Osteoblast (primary cell): ENCODE measurements at regions not wholly inside any gene's neighbourhood (a gene's known extent, or its start where the extent isn't known, plus 50 kb on each side); places are given as distances from the start of the nearest gene placed in this dataset.

Experiments used
- DNase-seq: peaks from one replicate; pipeline ENCODE4 v3.0.0; 2011; ENCODE audit warnings: low spot score, mixed read lengths; ENCODE audit not compliant: insufficient read length; ENCODE audit errors: missing footprints
- H2AFZ ChIP-seq: 2 replicates; pipeline ENCODE4 v1.6.0; 2011; ENCODE audit warnings: mild to moderate bottlenecking, low read length
- H3K27ac ChIP-seq: 2 replicates; pipeline ENCODE4 v1.5.1; 2011; ENCODE audit warnings: mild to moderate bottlenecking, low read depth, low read length, moderate library complexity
- H3K27me3 ChIP-seq: 2 replicates; pipeline ENCODE4 v1.6.0; 2012; ENCODE audit warnings: mild to moderate bottlenecking, control low read depth, inconsistent platforms, low read length, moderate library complexity; ENCODE audit not compliant: insufficient read depth
- H3K36me3 ChIP-seq: 2 replicates; pipeline ENCODE4 v1.5.1; 2011; ENCODE audit warnings: mild to moderate bottlenecking, low read length, control low read depth, moderate library complexity; ENCODE audit not compliant: insufficient read depth
- H3K4me1 ChIP-seq: 2 replicates; pipeline ENCODE4 v1.5.1; 2011; ENCODE audit warnings: mild to moderate bottlenecking, low read length, control low read depth, moderate library complexity; ENCODE audit not compliant: insufficient read depth
- H3K4me2 ChIP-seq: 2 replicates; pipeline ENCODE4 v1.6.0; 2011; ENCODE audit warnings: mild to moderate bottlenecking, low read length; ENCODE audit not compliant: insufficient read depth
- H3K4me3 ChIP-seq: fragments of 200-600 bp; sonication (generic); 3 replicates; pipeline ENCODE4 v1.5.1; 2012; ENCODE audit warnings: mild to moderate bottlenecking, low read length, inconsistent platforms; ENCODE audit not compliant: insufficient read depth
- H3K79me2 ChIP-seq: 2 replicates; pipeline ENCODE4 v1.6.0; 2012; ENCODE audit warnings: mild to moderate bottlenecking, low read length, control low read depth, inconsistent platforms; ENCODE audit not compliant: insufficient read depth
- H3K9me3 ChIP-seq: 2 replicates; pipeline ENCODE4 v1.5.1; 2011; ENCODE audit warnings: low read depth, low read length, control low read depth
- H4K20me1 ChIP-seq: 2 replicates; pipeline ENCODE4 v1.6.0; 2012; ENCODE audit warnings: mild to moderate bottlenecking, low read length, control low read depth; ENCODE audit not compliant: insufficient read depth
- CTCF ChIP-seq: IDR thresholded peaks from 2 replicates; pipeline ENCODE4 v1.5.1; 2011; ENCODE audit warnings: mild to moderate bottlenecking, low read depth, low read length, moderate library complexity; ENCODE audit errors: extremely low read depth

GRCh38 chr12:78321696-78322095 is 491.0 kb downstream of the NAV3 start:
- Histone ChIP-seq H3K4me1 (no peaks in the 10 kb centered on the region), H3K79me2 (no peaks in the 10 kb centered on the region), H3K36me3 (no peaks in the 10 kb centered on the region), H3K9me3 (no peaks in the 10 kb centered on the region), H3K27me3 (no peaks in the 10 kb centered on the region), H4K20me1 (no peaks in the 10 kb centered on the region), H2AFZ (no peak overlapping the region), H3K27ac (no peak overlapping the region), H3K4me3 (no peak overlapping the region), H3K4me2 (no peak overlapping the region)
- no peak for DNase-seq
- TF ChIP-seq CTCF = no peak

- Histone ChIP-seq H3K27ac (no peak overlapping the region), H3K4me1 (no peaks in the 10 kb centered on the region), H3K4me2 (no peak overlapping the region), H3K79me2 (no peaks in the 10 kb centered on the region), H4K20me1 (no peaks in the 10 kb centered on the region), H3K4me3 (no peak overlapping the region), H3K36me3 (no peaks in the 10 kb centered on the region), H2AFZ (no peak overlapping the region), H3K27me3 (no peaks in the 10 kb centered on the region), H3K9me3 (no peaks in the 10 kb centered on the region)
- no peak for DNase-seq
- TF ChIP-seq CTCF = no peak
Observed at GRCh38 chr12:78323226-78323625, 492.5 kb downstream of the NAV3 start.

- Histone ChIP-seq H3K4me2 (no peak overlapping the region), H2AFZ (no peak overlapping the region), H4K20me1 (no peaks in the 10 kb centered on the region), H3K27ac (no peak overlapping the region), H3K79me2 (no peaks in the 10 kb centered on the region), H3K36me3 (no peaks in the 10 kb centered on the region), H3K4me3 (no peak overlapping the region), H3K9me3 (no peaks in the 10 kb centered on the region), H3K27me3 (no peaks in the 10 kb centered on the region), H3K4me1 (no peaks in the 10 kb centered on the region)
- DNase-seq = no peak
- TF ChIP-seq CTCF = no peak
Observed at GRCh38 chr12:78324234-78324633, 493.5 kb downstream of the NAV3 start.

GRCh38 chr12:78328524-78328923 is 497.8 kb downstream of the NAV3 start:
- H3K4me3 ChIP-seq = no peak overlapping the region

More at GRCh38 chr12:78328524-78328923, 497.8 kb downstream of the NAV3 start:
- H3K27me3 ChIP-seq = no peaks in the 10 kb centered on the region
- no peak overlapping the region for H3K4me2 ChIP-seq
- H3K9me3 ChIP-seq = no peaks in the 10 kb centered on the region
- H3K79me2 ChIP-seq = no peaks in the 10 kb centered on the region
- DNase-seq = no peak
- H4K20me1 ChIP-seq = no peaks in the 10 kb centered on the region
- H3K36me3 ChIP-seq = no peaks in the 10 kb centered on the region
- H3K27ac ChIP-seq = no peak overlapping the region
- no peaks in the 10 kb centered on the region for H3K4me1 ChIP-seq
- H2AFZ ChIP-seq = no peak overlapping the region
- TF ChIP-seq CTCF = no peak
